H9 (cell line): ENCODE measurements at regions not wholly inside any gene's neighbourhood (a gene's known extent, or its start where the extent isn't known, plus 50 kb on each side); places are given as distances from the start of the nearest gene placed in this dataset.

ENCODE experiments used
- DNase-seq: peaks from one replicate; pipeline ENCODE4 v3.0.0-alpha.2; 2017
- H2AFZ ChIP-seq: one replicate; pipeline ENCODE4 v1.6.1; 2013; ENCODE audit warnings: mild to moderate bottlenecking, low read length, control low read depth, moderate library complexity
- H2AK5ac ChIP-seq: 2 replicates; pipeline ENCODE4 v1.6.1; 2013; ENCODE audit warnings: low read length, control low read depth, mixed read lengths; ENCODE audit not compliant: insufficient read length
- H2BK120ac ChIP-seq: one replicate; pipeline ENCODE4 v1.6.1; 2013; ENCODE audit warnings: low read depth, mild to moderate bottlenecking, low read length, control low read depth, inconsistent platforms; ENCODE audit not compliant: poor library complexity, severe bottlenecking
- H2BK12ac ChIP-seq: 2 replicates; pipeline ENCODE4 v1.6.1; 2013; ENCODE audit warnings: low read length, control low read depth, mixed read lengths, low read depth; ENCODE audit not compliant: insufficient read length
- H2BK15ac ChIP-seq: 2 replicates; pipeline ENCODE4 v1.6.1; 2013; ENCODE audit warnings: low read depth, low read length, control low read depth
- H2BK20ac ChIP-seq: one replicate; pipeline ENCODE4 v1.6.1; 2013; ENCODE audit warnings: low read depth, mild to moderate bottlenecking, low read length, control low read depth, inconsistent platforms; ENCODE audit not compliant: poor library complexity, severe bottlenecking
- H2BK5ac ChIP-seq: 2 replicates; pipeline ENCODE4 v1.6.1; 2013; ENCODE audit warnings: low read length, control low read depth, mixed read lengths; ENCODE audit not compliant: insufficient read length
- H3K14ac ChIP-seq: 2 replicates; pipeline ENCODE4 v1.6.1; 2013; ENCODE audit warnings: low read length, control low read depth; ENCODE audit not compliant: insufficient read depth
- H3K18ac ChIP-seq: 2 replicates; pipeline ENCODE4 v1.6.1; 2013; ENCODE audit warnings: low read depth, mild to moderate bottlenecking, mixed read lengths, low read length, control low read depth; ENCODE audit not compliant: insufficient read length
- H3K23ac ChIP-seq: 2 replicates; pipeline ENCODE4 v1.6.1; 2013; ENCODE audit warnings: low read length, control low read depth, mixed read lengths, low read depth; ENCODE audit not compliant: insufficient read length
- H3K23me2 ChIP-seq: 2 replicates; pipeline ENCODE4 v1.6.1; 2013; ENCODE audit warnings: low read depth, mild to moderate bottlenecking, mixed read lengths, low read length, control low read depth; ENCODE audit not compliant: insufficient read length, poor library complexity, severe bottlenecking
- H3K27ac ChIP-seq: 2 replicates; pipeline ENCODE4 v1.5.1; 2013; ENCODE audit warnings: low read length, control low read depth, mixed read lengths, low read depth; ENCODE audit not compliant: insufficient read length
- H3K27me3 ChIP-seq: 2 replicates; pipeline ENCODE4 v1.6.1; 2013; ENCODE audit warnings: low read length, control low read depth, inconsistent platforms; ENCODE audit not compliant: insufficient read depth
- H3K4ac ChIP-seq: 2 replicates; pipeline ENCODE4 v1.6.1; 2013; ENCODE audit warnings: low read depth, mild to moderate bottlenecking, control low read depth, inconsistent platforms, low read length, moderate library complexity
- H3K4me1 ChIP-seq: 2 replicates; pipeline ENCODE4 v1.6.1; 2013; ENCODE audit warnings: low read length, control low read depth, inconsistent platforms; ENCODE audit not compliant: insufficient read depth
- H3K4me2 ChIP-seq: 2 replicates; pipeline ENCODE4 v1.6.1; 2013; ENCODE audit warnings: low read length, control low read depth, mixed read lengths; ENCODE audit not compliant: insufficient read length, insufficient read depth
- H3K56ac ChIP-seq: 2 replicates; pipeline ENCODE4 v1.6.1; 2013; ENCODE audit warnings: low read depth, mild to moderate bottlenecking, mixed read lengths, low read length, control low read depth; ENCODE audit not compliant: insufficient read length
- H3K79me1 ChIP-seq: 2 replicates; pipeline ENCODE4 v1.6.1; 2013; ENCODE audit warnings: low read depth, mild to moderate bottlenecking, moderate library complexity, low read length, control low read depth, inconsistent platforms; ENCODE audit not compliant: insufficient read depth, poor library complexity, severe bottlenecking
- H3K79me2 ChIP-seq: 2 replicates; pipeline ENCODE4 v1.6.1; 2013; ENCODE audit warnings: low read length, control low read depth, inconsistent platforms; ENCODE audit not compliant: insufficient read depth
- H3K9ac ChIP-seq: 2 replicates; pipeline ENCODE4 v1.6.1; 2013; ENCODE audit warnings: low read length, control low read depth, mixed read lengths; ENCODE audit not compliant: insufficient read length; ENCODE audit errors: extremely low read depth
- H3K9me3 ChIP-seq: one replicate; pipeline ENCODE4 v1.6.1; 2013; ENCODE audit warnings: low read depth, low read length, inconsistent platforms; ENCODE audit not compliant: control insufficient read depth
- H3T11ph ChIP-seq: one replicate; pipeline ENCODE4 v1.6.1; 2013; ENCODE audit warnings: mild to moderate bottlenecking, low read length, control low read depth, inconsistent platforms
- H4K20me1 ChIP-seq: one replicate; pipeline ENCODE4 v1.6.1; 2013; ENCODE audit not compliant: control insufficient read depth, insufficient read length, insufficient read depth
- H4K5ac ChIP-seq: 2 replicates; pipeline ENCODE4 v1.6.1; 2013; ENCODE audit warnings: low read depth, mild to moderate bottlenecking, mixed read lengths, low read length, control low read depth; ENCODE audit not compliant: insufficient read length
- H4K8ac ChIP-seq: replicated peaks from 2 replicates; pipeline ENCODE4 v1.6.1; 2013; ENCODE audit warnings: low read length, control low read depth, mixed read lengths, low read depth; ENCODE audit not compliant: insufficient read length
- H4K91ac ChIP-seq: 2 replicates; pipeline ENCODE4 v1.6.1; 2013; ENCODE audit warnings: low read depth, mild to moderate bottlenecking, moderate library complexity, mixed read lengths, low read length, control low read depth; ENCODE audit not compliant: insufficient read length
- H3K27ac Mint-ChIP-seq, 3 experiments: 2 replicates in 2 of 3; 3 replicates in 1 of 3; pipeline ENCODE4 v1.8.0; 2020 to 2021; ENCODE audit warnings: mixed read lengths in 3 of 3, mild to moderate bottlenecking in 1 of 3, moderate library complexity in 1 of 3
- H3K27me3 Mint-ChIP-seq: 2 replicates; pipeline ENCODE4 v1.8.0; 2021; ENCODE audit warnings: low read depth, mild to moderate bottlenecking, moderate library complexity, mixed read lengths
- H3K36me3 Mint-ChIP-seq, 3 experiments: 2 replicates in 2 of 3; 3 replicates in 1 of 3; pipeline ENCODE4 v1.8.0; 2020 to 2021; ENCODE audit warnings: low read depth in 3 of 3, mixed read lengths in 3 of 3; ENCODE audit not compliant: insufficient read depth in 1 of 3
- H3K4me1 Mint-ChIP-seq, 2 experiments: 2 replicates each; pipeline ENCODE4 v1.8.0; 2020; ENCODE audit warnings: mixed read lengths in 2 of 2
- H3K4me3 Mint-ChIP-seq, 2 experiments: 2 replicates in 1 of 2; 3 replicates in 1 of 2; pipeline ENCODE4 v1.8.0; 2020 to 2021; ENCODE audit warnings: mild to moderate bottlenecking in 2 of 2, mixed read lengths in 2 of 2, moderate library complexity in 1 of 2
- H3K9me3 Mint-ChIP-seq, 2 experiments: 2 replicates in 1 of 2; 3 replicates in 1 of 2; pipeline ENCODE4 v1.8.0; 2020; ENCODE audit warnings: mild to moderate bottlenecking in 2 of 2, mixed read lengths in 2 of 2, moderate library complexity in 1 of 2
- whole genome bisulfite sequencing: extraction: QIAGEN DNeasy Blood & Tissue Kit; methylation state at CpG from one replicate; pipeline ENCODE4 v1.1.7; 2013; ENCODE audit warnings: missing lambda C conversion rate, low lambda C conversion rate, mixed read lengths; ENCODE audit not compliant: insufficient read length; ENCODE audit errors: extremely low coverage; 5-methylcytosine and 5-hydroxymethylcytosine counted together
- TF ChIP-seq, protein P1 (sequence below): fragments of 200-600 bp; sonication (generic); conservative IDR thresholded peaks from 3 replicates; pipeline ENCODE4 v1.8.0; 2021; ENCODE audit warnings: antibody characterized with exemption, mild to moderate bottlenecking

DNA sequence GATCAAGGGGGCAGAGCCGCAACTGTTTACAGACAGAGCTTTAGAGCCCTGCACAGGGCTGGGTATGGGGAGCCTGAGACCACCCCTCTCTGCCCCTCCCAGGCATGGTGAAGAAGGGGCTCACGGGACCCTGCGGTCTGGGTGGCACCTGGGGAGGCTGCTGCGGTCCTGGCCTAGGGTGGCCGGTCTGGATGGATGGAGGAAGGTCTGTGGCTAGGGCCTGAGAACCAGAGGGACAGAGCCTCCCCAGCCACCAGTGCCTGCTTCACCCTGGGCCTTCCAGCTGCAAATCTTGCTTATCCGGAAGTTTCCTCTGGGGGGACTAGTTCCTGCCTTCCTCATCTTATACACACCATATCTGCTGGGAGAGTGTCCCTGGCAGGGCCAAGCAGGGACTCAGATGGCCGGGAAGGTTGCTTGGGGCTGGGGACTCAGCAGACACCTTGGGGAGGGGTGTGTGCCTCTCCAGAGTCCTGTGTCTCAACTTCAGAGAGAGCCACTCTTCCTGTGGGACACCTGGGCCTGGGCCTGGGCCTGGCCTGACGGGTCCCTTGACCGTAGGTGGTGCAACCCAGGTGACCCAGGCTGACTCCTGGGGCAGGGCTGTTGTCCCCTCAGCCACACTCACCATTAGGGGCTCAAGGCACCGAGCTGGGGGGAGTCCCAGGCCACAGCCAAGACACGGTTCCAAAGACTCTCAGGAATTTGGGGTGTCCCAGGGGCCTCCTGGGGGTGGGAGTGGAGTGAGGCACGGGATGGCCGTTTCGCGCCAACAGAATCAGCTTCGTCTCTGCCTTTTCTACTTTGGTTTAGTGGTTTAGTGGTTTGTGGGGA lies 52.0 kb upstream of the ACTRT2 start:
- Histone ChIP-seq H3T11ph (no peak overlapping the region), H4K91ac (no peak overlapping the region), H3K79me1 (no peaks in the 10 kb centered on the region), H2BK20ac (no peak overlapping the region), H2AFZ (no peak overlapping the region), H3K79me2 (no peaks in the 10 kb centered on the region), H3K4me1 (no peaks in the 10 kb centered on the region), H4K8ac (no peak overlapping the region), H3K9ac (no peak overlapping the region), H3K56ac (no peak overlapping the region), H3K14ac (no peak overlapping the region; the same call in 1 of the 2 replicates), H4K20me1 (no peaks in the 10 kb centered on the region), H3K9me3 (peaks cover 87% of the 10 kb centered on the region), H2BK12ac (no peak overlapping the region), H2BK5ac (no peak overlapping the region), H3K4me2 (no peak overlapping the region), H3K27ac (no peak overlapping the region), H2BK120ac (no peak overlapping the region), H3K4ac (no peak overlapping the region), H3K23me2 (no peaks in the 10 kb centered on the region), H3K27me3 (no peaks in the 10 kb centered on the region), H2AK5ac (no peak overlapping the region), H2BK15ac (no peak overlapping the region), H3K23ac (no peak overlapping the region), H3K18ac (no peak overlapping the region), H4K5ac (no peak overlapping the region)
- Mint-ChIP-seq H3K4me3 (no peak overlapping the region), H3K9me3 (peaks cover 7 to 36% of the 10 kb centered on the region in 2 experiments), H3K27ac (peak overlapping the region in 1 of 3 experiments; percentile 15; a peak in 1 of 7 replicates), H3K27me3 (no peaks in the 10 kb centered on the region; the same call in 1 of the 2 replicates), H3K4me1 (no peaks in the 10 kb centered on the region), H3K36me3 (peaks cover 0 to 14% (median 0%) of the 10 kb centered on the region in 3 experiments; a peak in 2 of 7 replicates)
- TF ChIP-seq, protein P1, sequence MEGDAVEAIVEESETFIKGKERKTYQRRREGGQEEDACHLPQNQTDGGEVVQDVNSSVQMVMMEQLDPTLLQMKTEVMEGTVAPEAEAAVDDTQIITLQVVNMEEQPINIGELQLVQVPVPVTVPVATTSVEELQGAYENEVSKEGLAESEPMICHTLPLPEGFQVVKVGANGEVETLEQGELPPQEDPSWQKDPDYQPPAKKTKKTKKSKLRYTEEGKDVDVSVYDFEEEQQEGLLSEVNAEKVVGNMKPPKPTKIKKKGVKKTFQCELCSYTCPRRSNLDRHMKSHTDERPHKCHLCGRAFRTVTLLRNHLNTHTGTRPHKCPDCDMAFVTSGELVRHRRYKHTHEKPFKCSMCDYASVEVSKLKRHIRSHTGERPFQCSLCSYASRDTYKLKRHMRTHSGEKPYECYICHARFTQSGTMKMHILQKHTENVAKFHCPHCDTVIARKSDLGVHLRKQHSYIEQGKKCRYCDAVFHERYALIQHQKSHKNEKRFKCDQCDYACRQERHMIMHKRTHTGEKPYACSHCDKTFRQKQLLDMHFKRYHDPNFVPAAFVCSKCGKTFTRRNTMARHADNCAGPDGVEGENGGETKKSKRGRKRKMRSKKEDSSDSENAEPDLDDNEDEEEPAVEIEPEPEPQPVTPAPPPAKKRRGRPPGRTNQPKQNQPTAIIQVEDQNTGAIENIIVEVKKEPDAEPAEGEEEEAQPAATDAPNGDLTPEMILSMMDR: no peak
- WGBS: no CpG with 5 or more reads among the region's 16 CpGs
- DNase-seq: no peak
